Hematopoietic multipotent progenitor cell treated with erythropoietin and hydrocortisone succinate and interleukin-3 and kit ligand, for 4 days (in vitro differentiated cells): ENCODE measurements at regions not wholly inside any gene's neighbourhood (a gene's known extent, or its start where the extent isn't known, plus 50 kb on each side); places are given as distances from the start of the nearest gene placed in this dataset.

ENCODE experiments used
- DNase-seq: peaks from one replicate; pipeline ENCODE4 v3.0.0-alpha.2; 2015

- peak; percentile 8 for DNase-seq
Measured at GRCh38 chr13:84933797-84934196, 865.4 kb downstream of the SLITRK6 start.

GRCh38 chr13:84931264-84931663, 868.0 kb downstream of the SLITRK6 start:
- DNase-seq = no peak

GRCh38 chr13:84927442-84928169, 871.6 kb downstream of the SLITRK6 start:
- DNase-seq = no peak

- DNase-seq = no peak
Measured at GRCh38 chr13:84925443-84925842, 873.8 kb downstream of the SLITRK6 start.

GRCh38 chr13:84923831-84924230, 875.4 kb downstream of the SLITRK6 start:
- no peak for DNase-seq

- peak; percentile 66 for DNase-seq
Measured at GRCh38 chr13:84917252-84917878, 881.9 kb downstream of the SLITRK6 start.

- no peak for DNase-seq
Measured at GRCh38 chr13:84912720-84913119, 886.5 kb downstream of the SLITRK6 start.

- no peak for DNase-seq
Measured at GRCh38 chr13:84910423-84910822, 888.8 kb downstream of the SLITRK6 start.

- DNase-seq = no peak
Measured at GRCh38 chr13:84903391-84903790, 895.8 kb downstream of the SLITRK6 start.

GRCh38 chr13:84902243-84902642, 897.0 kb downstream of the SLITRK6 start:
- peak; percentile 6 for DNase-seq

GRCh38 chr13:84896128-84896527, 903.1 kb downstream of the SLITRK6 start:
- peak; percentile 79 for DNase-seq

GRCh38 chr13:84894749-84895148, 904.5 kb downstream of the SLITRK6 start:
- DNase-seq = no peak

- DNase-seq = no peak
Measured at GRCh38 chr13:84885868-84886267, 913.4 kb downstream of the SLITRK6 start.

GRCh38 chr13:84873951-84874350, 925.3 kb downstream of the SLITRK6 start:
- DNase-seq = no peak

GRCh38 chr13:84870190-84870589, 929.0 kb downstream of the SLITRK6 start:
- DNase-seq = peak; percentile 36

- DNase-seq = no peak
Measured at GRCh38 chr13:84867246-84867645, 932.0 kb downstream of the SLITRK6 start.

GRCh38 chr13:84865783-84866221, 933.4 kb downstream of the SLITRK6 start:
- peak; percentile 9 for DNase-seq

- no peak for DNase-seq
Measured at GRCh38 chr13:84864341-84864740, 934.9 kb downstream of the SLITRK6 start.

- no peak for DNase-seq
Measured at GRCh38 chr13:84847107-84847506, 952.1 kb downstream of the SLITRK6 start.

GRCh38 chr13:84845907-84846619, 953.2 kb downstream of the SLITRK6 start:
- DNase-seq = no peak

GRCh38 chr13:84844473-84844872, 954.7 kb downstream of the SLITRK6 start:
- peak; percentile 43 for DNase-seq

GRCh38 chr13:84843368-84843767, 955.9 kb downstream of the SLITRK6 start:
- no peak for DNase-seq

- no peak for DNase-seq
Measured at GRCh38 chr13:84834201-84834600, 951.9 kb upstream of the SLITRK1 start.
